GM21423 (cell line): ENCODE measurements at regions not wholly inside any gene's neighbourhood (a gene's known extent, or its start where the extent isn't known, plus 50 kb on each side); places are given as distances from the start of the nearest gene placed in this dataset.
"Not testable (repeated sequence)": the region's sequence is repeated elsewhere in the genome, so short reads cannot be mapped to it uniquely, and the experiment has no call there.

Source experiments
- ATAC-seq: cut with Tn5 transposase; IDR thresholded peaks from one replicate; pipeline ENCODE4 v1.9.1; 2021; ENCODE audit warnings: mild to moderate bottlenecking, moderate library complexity; ENCODE audit not compliant: unreplicated experiment

DNA sequence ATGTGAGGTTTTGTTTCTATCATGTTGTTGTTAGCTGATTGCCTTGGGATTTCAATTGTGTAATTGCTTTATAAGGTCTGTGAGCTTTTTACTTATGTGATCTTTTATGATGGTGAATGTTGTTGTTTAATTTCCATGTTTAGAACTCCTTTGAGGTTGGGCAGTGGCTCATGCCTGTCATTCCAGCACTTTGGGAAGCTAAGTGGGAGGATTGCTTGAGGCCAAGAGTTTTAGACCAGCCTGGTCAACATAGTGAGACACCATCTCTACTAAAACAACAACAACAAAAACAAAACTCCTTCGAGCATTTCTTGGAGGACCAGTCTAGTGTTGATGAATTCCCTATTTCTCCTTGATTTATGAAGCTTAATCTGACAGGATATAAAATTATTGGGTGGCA lies 102.1 kb upstream of the PMCH start:
- ATAC-seq: no peak

DNA sequence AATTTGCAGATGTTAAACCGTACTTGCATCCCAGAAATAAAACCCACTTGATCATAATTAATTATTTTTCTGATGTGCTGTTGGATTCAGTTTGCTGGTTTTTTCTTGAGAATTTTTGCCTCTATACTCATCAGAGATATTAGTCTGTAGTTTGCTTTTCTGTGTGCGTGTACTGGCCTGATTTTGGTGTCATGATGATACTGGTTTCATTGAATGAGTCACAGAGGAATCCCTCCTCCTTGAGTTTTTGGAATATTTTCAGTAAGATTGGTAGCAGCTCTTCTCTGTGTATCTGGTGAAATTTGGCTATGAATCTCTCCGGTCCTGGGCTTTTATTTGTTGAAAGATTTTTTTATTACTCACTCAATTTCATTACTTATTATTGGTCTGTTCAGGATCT lies 100.4 kb upstream of the PMCH start:
- no peak for ATAC-seq

- no peak for ATAC-seq
These were observed 99.8 kb upstream of the PMCH start for GRCh38 chr12:102297412-102297811.

DNA sequence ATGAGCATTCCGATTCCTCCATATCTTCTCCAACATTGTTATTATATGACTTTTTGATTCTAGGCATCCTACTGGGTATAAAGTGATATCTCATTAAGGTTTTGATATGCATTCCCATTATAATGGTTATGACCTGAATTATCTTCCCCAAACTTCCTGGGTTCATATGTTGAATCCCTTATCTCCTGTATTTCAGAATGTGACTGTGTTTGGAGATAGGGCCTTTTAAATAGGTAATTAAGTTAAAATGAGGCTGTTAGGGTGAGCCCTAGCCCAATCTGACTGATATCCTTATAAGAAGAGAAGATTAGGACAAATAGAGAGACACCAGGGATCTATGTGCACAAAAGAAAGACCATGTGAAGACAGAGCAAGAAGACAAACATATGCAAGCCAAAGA lies 96.9 kb upstream of the PMCH start:
- no peak for ATAC-seq

- ATAC-seq: not testable (repeated sequence)
These were observed 94.1 kb upstream of the PMCH start for GRCh38 chr12:102291498-102292440.

DNA sequence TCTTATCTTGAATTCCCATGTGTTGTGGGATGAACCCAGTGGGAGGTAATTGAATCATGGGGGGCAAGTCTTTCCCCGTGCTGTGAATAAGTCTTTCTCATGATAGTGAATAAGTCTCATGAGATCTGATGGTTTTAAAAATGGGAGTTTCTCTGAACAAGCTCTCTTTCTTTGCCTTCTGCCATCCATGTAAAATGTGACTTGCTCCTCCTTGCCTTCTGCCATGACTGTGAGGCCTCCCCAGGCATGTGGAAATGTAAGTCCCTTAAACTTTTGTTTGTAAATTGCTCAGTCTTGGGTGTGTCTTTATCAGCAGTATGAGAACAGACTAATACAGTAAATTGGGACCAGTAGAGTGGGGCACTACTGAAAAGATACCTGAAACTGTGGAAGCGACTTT lies 92.1 kb upstream of the PMCH start:
- ATAC-seq: not testable (repeated sequence)

DNA sequence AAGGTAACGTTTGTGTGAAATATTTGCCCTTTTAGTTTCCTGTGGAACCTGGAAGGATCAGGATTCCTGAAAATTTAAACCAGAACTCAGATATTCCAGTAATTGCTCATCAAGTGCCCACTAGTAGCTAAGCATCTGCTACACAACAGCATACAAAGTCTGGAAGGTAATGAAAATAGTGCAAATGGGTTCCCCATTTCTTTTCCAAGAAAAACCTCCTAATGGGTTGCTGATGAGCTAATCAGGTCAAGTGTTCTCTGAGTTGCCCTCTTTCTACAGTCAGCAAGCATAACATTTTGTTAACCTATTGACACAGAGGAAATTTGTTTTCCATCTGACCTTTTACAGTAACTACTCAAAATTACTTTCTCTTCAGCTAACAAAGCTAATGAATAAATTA lies 83.6 kb upstream of the PMCH start:
- no peak for ATAC-seq

- ATAC-seq: not testable (repeated sequence)
These were observed 58.1 kb upstream of the PMCH start for GRCh38 chr12:102255687-102256086.

- ATAC-seq: not testable (repeated sequence)
These were observed 53.4 kb upstream of the PMCH start for GRCh38 chr12:102251005-102251404.

GRCh38 chr12:102249079-102249841 lies 51.6 kb upstream of the PMCH start:
- no peak for ATAC-seq
